ENCODE measurements at regions not wholly inside any gene's neighbourhood (a gene's known extent, or its start where the extent isn't known, plus 50 kb on each side); places are given as distances from the start of the nearest gene placed in this dataset.

GRCh38 chr4:123503698-123504363 is 107.2 kb downstream of the SPRY1 start:
- H3K79me2 ChIP-seq (ENCODE audit: insufficient read depth, low read depth, low read length): no peaks in the 10 kb centered on the region
- no TSS peak for BruUV-seq (replicated peaks)
- peaks cover 20% of the 10 kb centered on the region; the same call in 1 of the 2 replicates for H3K9me3 ChIP-seq (ENCODE audit: low read length)
- H3K4me2 ChIP-seq (ENCODE audit: low read length): peak overlapping the region; percentile 74
- H4K20me1 ChIP-seq (ENCODE audit: insufficient read depth, low read length): no peaks in the 10 kb centered on the region
- POLR2A ChIA-PET: interaction anchor here (0.9 to 1.8 kb wide), 6 partner anchors 11 to 43 kb away, joined by 3 to 4 read pairs (median 4); no protein-coding TSS in a partner anchor
- H3K36me3 ChIP-seq (ENCODE audit: insufficient read depth, low read length): no peaks in the 10 kb centered on the region; the same call in 1 of the 2 replicates
- no peaks in the 10 kb centered on the region for H3K9me2 ChIP-seq (ENCODE audit: insufficient read depth, low read length)
- CTCF ChIA-PET (ENCODE audit: unreplicated experiment): interaction anchor here (0.5 kb wide), 1 partner anchor 50 kb away, joined by 4 read pairs; no protein-coding TSS in a partner anchor
- H3K4me3 ChIP-seq (ENCODE audit: low read depth, low read length, poor library complexity, severe bottlenecking): peak overlapping the region; percentile 66
- intact Hi-C loops (cut with micrococcal nuclease; ENCODE audit: unreplicated experiment): loop anchor here (2.0 kb wide), 1 partner anchor 105 kb away; no protein-coding TSS in a partner anchor
- H3K27ac ChIP-seq (ENCODE audit: low read depth, low read length, poor library complexity, severe bottlenecking): peak overlapping the region; percentile 83
- H2AFZ ChIP-seq (ENCODE audit: low read length): peak overlapping the region; percentile 73
- DNase-seq (ENCODE audit: low spot score): peak; percentile 26
- TF ChIP-seq CTCF (conservative IDR thresholded peaks at IDR 0.05; ENCODE audit: low read length) (no peak), EZH2phosphoT487 (IDR thresholded peaks at IDR 0.05; ENCODE audit: borderline replicate concordance, low read depth, low read length) (no peak)
- H3K4me1 ChIP-seq (ENCODE audit: insufficient read depth, low read length, poor library complexity, severe bottlenecking): peaks cover 40% of the 10 kb centered on the region

GRCh38 chr4:123505095-123506010 is 108.8 kb downstream of the SPRY1 start:
- intact Hi-C loops (cut with micrococcal nuclease; ENCODE audit: unreplicated experiment): loop anchor here (2.0 kb wide), 1 partner anchor 107 kb away; no protein-coding TSS in a partner anchor
- CTCF ChIA-PET (ENCODE audit: unreplicated experiment): no interaction called here

More at GRCh38 chr4:123505095-123506010, 108.8 kb downstream of the SPRY1 start:
- no peaks in the 10 kb centered on the region for H3K9me2 ChIP-seq (ENCODE audit: insufficient read depth, low read length)
- H3K9me3 ChIP-seq (ENCODE audit: low read length): peaks cover 6% of the 10 kb centered on the region; the same call in 1 of the 2 replicates
- POLR2A ChIA-PET: interaction anchor here (0.6 to 1.8 kb wide), 14 partner anchors 10 to 464 kb away, joined by 3 to 8 read pairs (median 4); no protein-coding TSS in a partner anchor
- H3K36me3 ChIP-seq (ENCODE audit: insufficient read depth, low read length): no peaks in the 10 kb centered on the region; the same call in 1 of the 2 replicates
- DNase-seq (ENCODE audit: low spot score): peak; percentile 95
- peak overlapping the region; percentile 83 for H3K27ac ChIP-seq (ENCODE audit: low read depth, low read length, poor library complexity, severe bottlenecking)
- BruUV-seq (replicated peaks): TSS peak; percentile 96
- TF ChIP-seq EZH2phosphoT487 (IDR thresholded peaks at IDR 0.05; ENCODE audit: borderline replicate concordance, low read depth, low read length) (no peak), CTCF (conservative IDR thresholded peaks at IDR 0.05; ENCODE audit: low read length) (no peak)
- peaks cover 40% of the 10 kb centered on the region for H3K4me1 ChIP-seq (ENCODE audit: insufficient read depth, low read length, poor library complexity, severe bottlenecking)
- H2AFZ ChIP-seq (ENCODE audit: low read length): peak overlapping the region; percentile 73
- peak overlapping the region; percentile 74 for H3K4me2 ChIP-seq (ENCODE audit: low read length)
- no peaks in the 10 kb centered on the region for H3K79me2 ChIP-seq (ENCODE audit: insufficient read depth, low read depth, low read length)
- peak overlapping the region; percentile 66 for H3K4me3 ChIP-seq (ENCODE audit: low read depth, low read length, poor library complexity, severe bottlenecking)
- no peaks in the 10 kb centered on the region for H4K20me1 ChIP-seq (ENCODE audit: insufficient read depth, low read length)

Data from OCI-LY7 (cell line).